ENCODE measurements at regions not wholly inside any gene's neighbourhood (a gene's known extent, or its start where the extent isn't known, plus 50 kb on each side); places are given as distances from the start of the nearest gene placed in this dataset.

DNA sequence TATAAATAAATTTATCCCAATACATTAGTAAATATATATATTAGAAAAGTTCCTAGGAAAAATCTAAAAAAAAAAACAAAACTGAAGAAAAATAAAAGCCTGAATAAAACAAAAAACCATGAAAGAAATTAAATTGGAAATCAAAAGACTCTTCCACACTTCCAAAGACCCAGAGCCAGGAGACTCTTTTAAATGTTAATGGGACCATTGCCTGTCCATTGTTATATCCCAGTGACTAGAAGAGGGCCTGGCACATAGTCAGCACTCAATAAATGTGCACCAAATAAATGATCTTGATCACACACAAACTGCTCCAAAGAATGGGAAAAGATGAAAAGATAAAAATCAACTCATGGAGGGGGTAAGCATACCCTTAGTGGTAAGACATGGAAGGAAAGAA, 51.3 kb upstream of the CLDN18 start:
- Histone ChIP-seq H3K9ac (ENCODE audit: insufficient read depth in 1 of 2, low read depth in 2 of 2, low read length in 2 of 2) (no peak overlapping the region), H3K9me1 (ENCODE audit: control insufficient read depth, insufficient read depth, low read length) (no peaks in the 10 kb centered on the region), H3K79me2 (ENCODE audit: control insufficient read depth, insufficient read depth, low read length) (no peaks in the 10 kb centered on the region), H3K9me3 (replicated peaks; ENCODE audit: control insufficient read depth, insufficient read depth, low read depth, low read length) (no peaks in the 10 kb centered on the region), H3K4me1 (replicated peaks in 1 of 2; ENCODE audit: control insufficient read depth in 2 of 2, insufficient read depth in 2 of 2, low read length in 2 of 2) (no peaks in the 10 kb centered on the region), H3K27ac (ENCODE audit: extremely low read depth, low read depth, low read length) (no peak overlapping the region), H4K20me1 (replicated peaks; ENCODE audit: control insufficient read depth, insufficient read depth, low read length) (no peaks in the 10 kb centered on the region), H3K36me3 (ENCODE audit: control insufficient read depth, insufficient read depth, low read length) (no peaks in the 10 kb centered on the region), H3K27me3 (ENCODE audit: control insufficient read depth in 2 of 2, insufficient read depth in 2 of 2, low read length in 2 of 2) (no peaks in the 10 kb centered on the region), H2AFZ (ENCODE audit: low read depth, low read length) (no peak overlapping the region), H3K4me2 (ENCODE audit: insufficient read depth, low read length) (no peak overlapping the region), H3K4me3 (no peak overlapping the region)
- no peak for DNase-seq (ENCODE audit: extremely low read depth in 1 of 4, low spot score in 3 of 4)
- intact Hi-C loops (cut with micrococcal nuclease) (no loop called here), in situ Hi-C loops (cut with MboI) (loop anchor here (25.0 kb wide), 3 partner anchors 846 to 1896 kb away; partner anchors contain the start of gene STAG1)
- BruUV-seq (replicated peaks): no TSS peak
- ATAC-seq: no peak
- CTCF ChIA-PET (ENCODE audit: low intra/inter-chr PET ratio): no interaction called here
- FAIRE-seq: no peak
- POLR2A ChIA-PET: no interaction called here
- TF ChIP-seq ZNF561 (CRISPR knock-in tag; conservative IDR thresholded peaks at IDR 0.05): no peak
- TF ChIP-seq HCFC1 (IDR thresholded peaks at IDR 0.05; ENCODE audit: low read depth, low read length): no peak
- TF ChIP-seq, protein P1, sequence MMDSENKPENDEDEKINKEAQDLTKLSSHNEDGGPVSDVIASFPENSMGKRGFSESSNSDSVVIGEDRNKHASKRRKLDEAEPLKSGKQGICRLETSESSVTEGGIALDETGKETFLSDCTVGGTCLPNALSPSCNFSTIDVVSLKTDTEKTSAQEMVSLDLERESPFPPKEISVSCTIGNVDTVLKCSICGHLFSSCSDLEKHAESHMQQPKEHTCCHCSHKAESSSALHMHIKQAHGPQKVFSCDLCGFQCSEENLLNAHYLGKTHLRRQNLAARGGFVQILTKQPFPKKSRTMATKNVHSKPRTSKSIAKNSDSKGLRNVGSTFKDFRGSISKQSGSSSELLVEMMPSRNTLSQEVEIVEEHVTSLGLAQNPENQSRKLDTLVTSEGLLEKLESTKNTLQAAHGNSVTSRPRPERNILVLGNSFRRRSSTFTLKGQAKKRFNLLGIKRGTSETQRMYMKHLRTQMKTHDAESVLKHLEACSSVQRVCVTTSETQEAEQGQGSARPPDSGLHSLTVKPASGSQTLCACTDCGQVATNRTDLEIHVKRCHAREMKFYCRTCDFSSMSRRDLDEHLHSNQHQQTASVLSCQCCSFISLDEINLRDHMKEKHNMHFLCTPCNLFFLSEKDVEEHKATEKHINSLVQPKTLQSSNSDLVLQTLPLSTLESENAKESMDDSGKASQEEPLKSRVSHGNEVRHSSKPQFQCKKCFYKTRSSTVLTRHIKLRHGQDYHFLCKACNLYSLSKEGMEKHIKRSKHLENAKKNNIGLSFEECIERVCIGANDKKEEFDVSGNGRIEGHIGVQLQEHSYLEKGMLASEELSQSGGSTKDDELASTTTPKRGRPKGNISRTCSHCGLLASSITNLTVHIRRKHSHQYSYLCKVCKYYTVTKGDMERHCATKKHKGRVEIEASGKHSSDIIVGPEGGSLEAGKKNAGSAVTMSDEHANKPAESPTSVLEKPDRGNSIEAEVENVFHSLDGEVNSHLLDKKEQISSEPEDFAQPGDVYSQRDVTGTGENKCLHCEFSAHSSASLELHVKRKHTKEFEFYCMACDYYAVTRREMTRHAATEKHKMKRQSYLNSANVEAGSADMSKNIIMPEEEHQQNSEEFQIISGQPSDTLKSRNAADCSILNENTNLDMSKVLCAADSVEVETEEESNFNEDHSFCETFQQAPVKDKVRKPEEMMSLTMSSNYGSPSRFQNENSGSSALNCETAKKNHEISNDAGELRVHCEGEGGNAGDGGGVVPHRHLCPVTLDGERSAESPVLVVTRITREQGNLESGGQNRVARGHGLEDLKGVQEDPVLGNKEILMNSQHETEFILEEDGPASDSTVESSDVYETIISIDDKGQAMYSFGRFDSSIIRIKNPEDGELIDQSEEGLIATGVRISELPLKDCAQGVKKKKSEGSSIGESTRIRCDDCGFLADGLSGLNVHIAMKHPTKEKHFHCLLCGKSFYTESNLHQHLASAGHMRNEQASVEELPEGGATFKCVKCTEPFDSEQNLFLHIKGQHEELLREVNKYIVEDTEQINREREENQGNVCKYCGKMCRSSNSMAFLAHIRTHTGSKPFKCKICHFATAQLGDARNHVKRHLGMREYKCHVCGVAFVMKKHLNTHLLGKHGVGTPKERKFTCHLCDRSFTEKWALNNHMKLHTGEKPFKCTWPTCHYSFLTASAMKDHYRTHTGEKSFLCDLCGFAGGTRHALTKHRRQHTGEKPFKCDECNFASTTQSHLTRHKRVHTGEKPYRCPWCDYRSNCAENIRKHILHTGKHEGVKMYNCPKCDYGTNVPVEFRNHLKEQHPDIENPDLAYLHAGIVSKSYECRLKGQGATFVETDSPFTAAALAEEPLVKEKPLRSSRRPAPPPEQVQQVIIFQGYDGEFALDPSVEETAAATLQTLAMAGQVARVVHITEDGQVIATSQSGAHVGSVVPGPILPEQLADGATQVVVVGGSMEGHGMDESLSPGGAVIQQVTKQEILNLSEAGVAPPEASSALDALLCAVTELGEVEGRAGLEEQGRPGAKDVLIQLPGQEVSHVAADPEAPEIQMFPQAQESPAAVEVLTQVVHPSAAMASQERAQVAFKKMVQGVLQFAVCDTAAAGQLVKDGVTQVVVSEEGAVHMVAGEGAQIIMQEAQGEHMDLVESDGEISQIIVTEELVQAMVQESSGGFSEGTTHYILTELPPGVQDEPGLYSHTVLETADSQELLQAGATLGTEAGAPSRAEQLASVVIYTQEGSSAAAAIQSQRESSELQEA (IDR thresholded peaks at IDR 0.05; ENCODE audit: low read depth): no peak
- TF ChIP-seq YBX1 (IDR thresholded peaks at IDR 0.05): no peak
- TF ChIP-seq ETS1 (conservative IDR thresholded peaks at IDR 0.05; ENCODE audit: control insufficient read depth, low read depth, low read length): no peak
- TF ChIP-seq RBM25 (IDR thresholded peaks at IDR 0.05; ENCODE audit: low read depth, low read length, severe bottlenecking): no peak
- TF ChIP-seq BRD9 (IDR thresholded peaks at IDR 0.05; ENCODE audit: low read depth, partially characterized antibody): no peak
- no peak for TF ChIP-seq STAT5A (IDR thresholded peaks at IDR 0.05; ENCODE audit: borderline replicate concordance, low read length)
- no peak for TF ChIP-seq ERF (CRISPR knock-in tag; IDR thresholded peaks at IDR 0.05)
- no peak for TF ChIP-seq TAF1 (IDR thresholded peaks at IDR 0.05; ENCODE audit: control insufficient read depth, extremely low read depth, insufficient read depth, low read length, severe bottlenecking)
- TF ChIP-seq RB1 (IDR thresholded peaks at IDR 0.05; ENCODE audit: low read depth): no peak
- no peak for TF ChIP-seq ZNF398 (CRISPR knock-in tag; IDR thresholded peaks at IDR 0.05)
- TF ChIP-seq KLF6 (CRISPR knock-in tag; IDR thresholded peaks at IDR 0.05; ENCODE audit: borderline replicate concordance): no peak
- TF ChIP-seq LARP7 (IDR thresholded peaks at IDR 0.05): no peak
